HFF-Myc (cell line): ENCODE measurements at regions not wholly inside any gene's neighbourhood (a gene's known extent, or its start where the extent isn't known, plus 50 kb on each side); places are given as distances from the start of the nearest gene placed in this dataset.

Experiments
- DNase-seq: peaks from one replicate; pipeline ENCODE4 v3.0.0-alpha.2; 2011; ENCODE audit warnings: low read depth; ENCODE audit errors: extremely low read depth
- H3K4me3 ChIP-seq: replicated peaks from 2 replicates; pipeline ENCODE4 v1.5.1; 2011; ENCODE audit warnings: low read depth, mild to moderate bottlenecking, control low read depth, low read length
- TF ChIP-seq, protein P1 (sequence below): IDR thresholded peaks from 2 replicates; pipeline ENCODE4 v1.5.1; 2012; ENCODE audit warnings: mild to moderate bottlenecking, low read depth, low read length, control low read depth; ENCODE audit errors: missing control alignments

DNA sequence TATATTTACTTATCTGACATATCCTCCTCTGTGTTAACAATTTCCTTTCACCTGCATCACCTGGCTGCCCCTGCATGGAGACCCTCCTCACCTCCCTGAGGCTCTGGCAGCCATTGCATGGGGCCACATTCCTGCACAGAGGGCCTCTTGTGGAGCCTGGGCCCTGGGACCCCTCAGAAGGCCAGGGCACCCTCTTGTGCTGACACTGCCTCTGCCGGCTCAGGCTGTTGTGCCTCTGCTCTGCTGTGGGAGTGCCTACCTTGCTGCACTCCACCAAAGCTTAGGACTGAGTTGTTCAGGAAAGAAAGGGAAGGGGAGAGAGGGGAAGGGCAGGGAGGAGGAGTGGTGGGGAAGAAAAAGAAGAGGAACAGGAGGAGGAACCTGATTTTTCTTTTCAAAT lies 194.5 kb downstream of the ADAMTS15 start:
- TF ChIP-seq, protein P1, sequence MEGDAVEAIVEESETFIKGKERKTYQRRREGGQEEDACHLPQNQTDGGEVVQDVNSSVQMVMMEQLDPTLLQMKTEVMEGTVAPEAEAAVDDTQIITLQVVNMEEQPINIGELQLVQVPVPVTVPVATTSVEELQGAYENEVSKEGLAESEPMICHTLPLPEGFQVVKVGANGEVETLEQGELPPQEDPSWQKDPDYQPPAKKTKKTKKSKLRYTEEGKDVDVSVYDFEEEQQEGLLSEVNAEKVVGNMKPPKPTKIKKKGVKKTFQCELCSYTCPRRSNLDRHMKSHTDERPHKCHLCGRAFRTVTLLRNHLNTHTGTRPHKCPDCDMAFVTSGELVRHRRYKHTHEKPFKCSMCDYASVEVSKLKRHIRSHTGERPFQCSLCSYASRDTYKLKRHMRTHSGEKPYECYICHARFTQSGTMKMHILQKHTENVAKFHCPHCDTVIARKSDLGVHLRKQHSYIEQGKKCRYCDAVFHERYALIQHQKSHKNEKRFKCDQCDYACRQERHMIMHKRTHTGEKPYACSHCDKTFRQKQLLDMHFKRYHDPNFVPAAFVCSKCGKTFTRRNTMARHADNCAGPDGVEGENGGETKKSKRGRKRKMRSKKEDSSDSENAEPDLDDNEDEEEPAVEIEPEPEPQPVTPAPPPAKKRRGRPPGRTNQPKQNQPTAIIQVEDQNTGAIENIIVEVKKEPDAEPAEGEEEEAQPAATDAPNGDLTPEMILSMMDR: no peak
- no peak overlapping the region for H3K4me3 ChIP-seq
- DNase-seq: no peak

DNA sequence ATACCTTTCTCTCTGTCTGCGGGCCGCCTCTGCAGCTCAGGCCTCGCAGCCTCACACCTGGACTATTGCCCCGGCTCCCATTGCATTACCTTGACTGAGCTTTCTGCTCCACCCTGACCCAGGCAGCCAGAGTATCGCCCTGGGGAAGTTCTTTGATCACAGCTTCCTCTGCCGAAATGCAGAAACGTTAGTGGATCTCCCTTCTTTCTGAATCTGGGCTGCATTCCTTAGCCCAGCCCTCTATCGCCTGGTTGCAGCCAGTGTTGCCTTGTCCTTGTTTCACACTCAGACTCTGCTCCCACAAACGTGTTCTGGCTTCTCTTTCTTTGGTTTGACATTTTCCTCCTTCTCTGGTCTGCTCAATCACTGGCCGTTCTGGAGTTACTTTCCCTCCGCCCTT lies 195.7 kb downstream of the ADAMTS15 start:
- TF ChIP-seq, protein P1: no peak
- DNase-seq: no peak
- no peak overlapping the region for H3K4me3 ChIP-seq

GRCh38 chr11:130645164-130645842 lies 196.9 kb downstream of the ADAMTS15 start:
- no peak for DNase-seq
- H3K4me3 ChIP-seq: no peak overlapping the region
- TF ChIP-seq, protein P1: no peak

DNA sequence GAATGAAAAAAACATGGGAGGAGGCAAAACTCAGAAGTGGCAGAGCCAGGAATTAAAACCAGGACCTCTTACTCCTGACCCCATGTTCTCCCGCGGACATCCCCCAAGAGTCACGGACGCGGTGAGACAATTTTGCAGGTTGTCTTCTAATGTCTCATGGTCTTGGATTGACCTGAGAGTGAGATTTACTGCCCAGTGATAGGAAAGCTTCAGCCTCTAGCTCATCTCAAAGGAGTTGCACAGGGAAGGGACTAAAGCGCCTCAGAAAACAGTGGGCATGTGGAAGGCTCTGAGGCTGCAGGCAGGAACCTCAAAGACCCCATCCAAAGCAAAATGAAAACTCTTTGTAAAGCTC lies 197.4 kb downstream of the ADAMTS15 start:
- TF ChIP-seq, protein P1: no peak
- H3K4me3 ChIP-seq: no peak overlapping the region
- no peak for DNase-seq

- no peak for DNase-seq
- TF ChIP-seq, protein P1: no peak
- no peak overlapping the region for H3K4me3 ChIP-seq
These were observed 198.4 kb downstream of the ADAMTS15 start for GRCh38 chr11:130646881-130647280.

DNA sequence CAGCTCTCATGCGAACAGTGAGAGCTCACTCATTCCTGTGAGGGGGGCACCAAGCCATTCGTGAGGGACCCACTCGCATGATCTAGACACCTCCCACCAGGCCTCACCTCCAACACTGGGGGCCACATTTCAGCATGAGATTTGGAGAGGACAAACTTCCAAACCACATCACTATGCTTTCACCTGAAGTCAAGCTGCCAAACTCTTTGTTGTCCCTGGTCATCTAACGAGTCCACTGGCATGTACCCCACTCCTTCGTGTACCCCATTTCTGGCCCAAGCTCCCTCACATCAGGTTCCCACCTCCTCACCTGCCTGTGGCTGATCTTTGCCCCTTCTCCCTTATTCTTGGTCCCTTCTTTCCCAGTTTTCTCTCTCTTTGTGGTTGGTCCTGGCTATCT lies 198.9 kb downstream of the ADAMTS15 start:
- no peak for DNase-seq
- no peak overlapping the region for H3K4me3 ChIP-seq
- TF ChIP-seq, protein P1: no peak

DNA sequence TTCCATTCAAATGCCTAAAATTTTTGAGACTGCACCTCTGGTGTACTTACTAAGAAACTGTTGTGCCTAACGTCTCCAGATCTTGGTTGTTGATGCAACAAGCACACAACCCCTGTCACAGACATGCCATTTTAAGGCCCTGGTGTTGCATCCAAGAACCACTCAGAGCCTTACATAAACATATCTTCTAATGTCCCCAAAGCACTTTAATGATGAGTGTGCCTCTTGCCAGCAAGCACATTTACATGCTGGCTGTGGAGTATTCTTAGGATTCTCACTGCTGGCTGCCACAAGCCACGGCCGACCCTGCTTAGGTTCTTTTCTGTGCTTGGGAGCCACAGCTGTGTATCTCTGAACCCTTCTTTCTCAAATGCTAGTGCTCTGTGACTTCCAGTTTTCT lies 201.4 kb downstream of the ADAMTS15 start:
- TF ChIP-seq, protein P1: no peak
- DNase-seq: no peak
- no peak overlapping the region for H3K4me3 ChIP-seq
